ENCODE measurements at regions not wholly inside any gene's neighbourhood (a gene's known extent, or its start where the extent isn't known, plus 50 kb on each side); places are given as distances from the start of the nearest gene placed in this dataset.
A peak's percentile ranks its signal among the peaks of the same experiment; 100 is the strongest.
"Not testable (repeated sequence)": the region's sequence is repeated elsewhere in the genome, so short reads cannot be mapped to it uniquely, and the experiment has no call there.

- no peak for DNase-seq
These were observed 365.1 kb upstream of the PDE3A start for GRCh38 chr12:20003252-20003651.

- no peak for DNase-seq
These were observed 363.4 kb upstream of the PDE3A start for GRCh38 chr12:20004952-20005351.

- DNase-seq, result no peak
These were observed 361.2 kb upstream of the PDE3A start for GRCh38 chr12:20006871-20007730.

- DNase-seq, result not testable (repeated sequence)
These were observed 358.4 kb upstream of the PDE3A start for GRCh38 chr12:20009965-20010364.

- DNase-seq, result no peak
These were observed 357.1 kb upstream of the PDE3A start for GRCh38 chr12:20011200-20011599.

- DNase-seq, result no peak
These were observed 350.5 kb upstream of the PDE3A start for GRCh38 chr12:20017802-20018201.

GRCh38 chr12:20018406-20018805 is 349.9 kb upstream of the PDE3A start:
- DNase-seq, result peak in 1 of 2 experiments; percentile 13

- no peak for DNase-seq
These were observed 344.1 kb upstream of the PDE3A start for GRCh38 chr12:20024194-20024593.

GRCh38 chr12:20028033-20028432 is 340.3 kb upstream of the PDE3A start:
- no peak for DNase-seq

GRCh38 chr12:20030826-20031225 is 337.5 kb upstream of the PDE3A start:
- no peak for DNase-seq

GRCh38 chr12:20039562-20039961 is 328.8 kb upstream of the PDE3A start:
- no peak for DNase-seq

- DNase-seq, result no peak
These were observed 328.2 kb upstream of the PDE3A start for GRCh38 chr12:20040184-20040583.

- DNase-seq, result no peak
These were observed 327.5 kb upstream of the PDE3A start for GRCh38 chr12:20040831-20041230.

- DNase-seq, result no peak
These were observed 324.0 kb upstream of the PDE3A start for GRCh38 chr12:20044351-20044750.

GRCh38 chr12:20044846-20045245 is 323.5 kb upstream of the PDE3A start:
- DNase-seq, result no peak

- no peak for DNase-seq
These were observed 320.4 kb upstream of the PDE3A start for GRCh38 chr12:20047901-20048300.

GRCh38 chr12:20050221-20050620 is 318.1 kb upstream of the PDE3A start:
- DNase-seq, result peak in 1 of 2 experiments; percentile 31

- DNase-seq, result no peak
These were observed 314.6 kb upstream of the PDE3A start for GRCh38 chr12:20053782-20054181.

- no peak for DNase-seq
These were observed 312.5 kb upstream of the PDE3A start for GRCh38 chr12:20055856-20056255.

GRCh38 chr12:20057398-20057797 is 310.9 kb upstream of the PDE3A start:
- DNase-seq, result no peak

GRCh38 chr12:20063116-20063515 is 305.2 kb upstream of the PDE3A start:
- no peak for DNase-seq

- no peak for DNase-seq
These were observed 290.7 kb upstream of the PDE3A start for GRCh38 chr12:20077618-20078017.

GRCh38 chr12:20089077-20089476 is 279.3 kb upstream of the PDE3A start:
- no peak for DNase-seq

- not testable (repeated sequence) for DNase-seq
These were observed 275.0 kb upstream of the PDE3A start for GRCh38 chr12:20093190-20093810.
